SHP77 (cell line): ENCODE measurements at regions not wholly inside any gene's neighbourhood (a gene's known extent, or its start where the extent isn't known, plus 50 kb on each side); places are given as distances from the start of the nearest gene placed in this dataset.
"Not testable (repeated sequence)": the region's sequence is repeated elsewhere in the genome, so short reads cannot be mapped to it uniquely, and the experiment has no call there.

Source experiments
- DNase-seq, 2 experiments: peaks; one replicate each; lab custom pipeline; 2025; lab: John Stamatoyannopoulos, UW

- not testable (repeated sequence) for DNase-seq
These were observed 70.8 kb downstream of the TBC1D26 start for GRCh38 chr17:15802917-15803316.

GRCh38 chr17:15806825-15807224 lies 74.7 kb downstream of the TBC1D26 start:
- DNase-seq = not testable (repeated sequence)

- DNase-seq = not testable (repeated sequence)
These were observed 81.3 kb downstream of the TBC1D26 start for GRCh38 chr17:15813388-15813787.

- DNase-seq = not testable (repeated sequence)
These were observed 81.9 kb downstream of the TBC1D26 start for GRCh38 chr17:15814003-15814402.

GRCh38 chr17:15817861-15818260 lies 85.8 kb downstream of the TBC1D26 start:
- DNase-seq = not testable (repeated sequence)

- DNase-seq = not testable (repeated sequence)
These were observed 90.2 kb downstream of the TBC1D26 start for GRCh38 chr17:15822280-15822679.

GRCh38 chr17:15828727-15829314 lies 96.7 kb downstream of the TBC1D26 start:
- DNase-seq = peak; percentile 48 to 66

- DNase-seq = not testable (repeated sequence)
These were observed 98.1 kb downstream of the TBC1D26 start for GRCh38 chr17:15830221-15830620.

GRCh38 chr17:15831182-15831581 lies 99.1 kb downstream of the TBC1D26 start:
- not testable (repeated sequence) for DNase-seq

- not testable (repeated sequence) for DNase-seq
These were observed 100.9 kb downstream of the TBC1D26 start for GRCh38 chr17:15832921-15833480.

- not testable (repeated sequence) for DNase-seq
These were observed 101.8 kb downstream of the TBC1D26 start for GRCh38 chr17:15833890-15834289.

GRCh38 chr17:15835481-15835880 lies 103.4 kb downstream of the TBC1D26 start:
- not testable (repeated sequence) for DNase-seq

GRCh38 chr17:15836249-15836982 lies 104.3 kb downstream of the TBC1D26 start:
- DNase-seq = not testable (repeated sequence)

GRCh38 chr17:15836991-15837390 lies 104.9 kb downstream of the TBC1D26 start:
- DNase-seq = not testable (repeated sequence)

- not testable (repeated sequence) for DNase-seq
These were observed 97.3 kb upstream of the ADORA2B start for GRCh38 chr17:15847447-15848229.

GRCh38 chr17:15849054-15849453 lies 95.9 kb upstream of the ADORA2B start:
- peak in 1 of 2 experiments; percentile 5 for DNase-seq

- DNase-seq = not testable (repeated sequence)
These were observed 94.9 kb upstream of the ADORA2B start for GRCh38 chr17:15850071-15850470.

- DNase-seq = not testable (repeated sequence)
These were observed 94.2 kb upstream of the ADORA2B start for GRCh38 chr17:15850687-15851086.

GRCh38 chr17:15852863-15853262 lies 92.1 kb upstream of the ADORA2B start:
- not testable (repeated sequence) for DNase-seq

- DNase-seq = not testable (repeated sequence)
These were observed 88.7 kb upstream of the ADORA2B start for GRCh38 chr17:15856191-15856590.

- not testable (repeated sequence) for DNase-seq
These were observed 88.2 kb upstream of the ADORA2B start for GRCh38 chr17:15856745-15857144.

GRCh38 chr17:15858082-15858481 lies 86.8 kb upstream of the ADORA2B start:
- not testable (repeated sequence) for DNase-seq
